ENCODE measurements at regions not wholly inside any gene's neighbourhood (a gene's known extent, or its start where the extent isn't known, plus 50 kb on each side); places are given as distances from the start of the nearest gene placed in this dataset.
"Not testable (repeated sequence)": the region's sequence is repeated elsewhere in the genome, so short reads cannot be mapped to it uniquely, and the experiment has no call there.

GRCh38 chr1:149211757-149212420 lies 108.5 kb upstream of the NBPF9 start:
- H3K4me1 ChIP-seq (ENCODE audit: control insufficient read depth, low read depth, low read length); H3K9ac ChIP-seq (ENCODE audit: low read length); H3K4me3 ChIP-seq (ENCODE audit: low read length); H3K36me3 ChIP-seq (ENCODE audit: control insufficient read depth, low read depth, low read length); H3K27me3 ChIP-seq (ENCODE audit: control insufficient read depth, insufficient read depth, low read length); H3K9me3 ChIP-seq (ENCODE audit: control insufficient read depth, low read depth, low read length); H3K27ac ChIP-seq (ENCODE audit: low read length): not testable (repeated sequence)

- H3K36me3 ChIP-seq (ENCODE audit: control insufficient read depth, low read depth, low read length); H3K27ac ChIP-seq (ENCODE audit: low read length): not testable (repeated sequence)
Observed at GRCh38 chr1:149212946-149213345, 109.6 kb upstream of the NBPF9 start.

GRCh38 chr1:149213673-149214072 lies 110.3 kb upstream of the NBPF9 start:
- H3K27ac ChIP-seq (ENCODE audit: low read length); H3K9me3 ChIP-seq (ENCODE audit: control insufficient read depth, low read depth, low read length); H3K4me1 ChIP-seq (ENCODE audit: control insufficient read depth, low read depth, low read length); H3K27me3 ChIP-seq (ENCODE audit: control insufficient read depth, insufficient read depth, low read length); H3K36me3 ChIP-seq (ENCODE audit: control insufficient read depth, low read depth, low read length); H3K4me3 ChIP-seq (ENCODE audit: low read length); H3K9ac ChIP-seq (ENCODE audit: low read length): not testable (repeated sequence)

More at GRCh38 chr1:149212946-149213345, 109.6 kb upstream of the NBPF9 start:
- H3K27me3 ChIP-seq (ENCODE audit: control insufficient read depth, insufficient read depth, low read length); H3K9ac ChIP-seq (ENCODE audit: low read length); H3K4me1 ChIP-seq (ENCODE audit: control insufficient read depth, low read depth, low read length); H3K9me3 ChIP-seq (ENCODE audit: control insufficient read depth, low read depth, low read length); H3K4me3 ChIP-seq (ENCODE audit: low read length): not testable (repeated sequence)

DNA sequence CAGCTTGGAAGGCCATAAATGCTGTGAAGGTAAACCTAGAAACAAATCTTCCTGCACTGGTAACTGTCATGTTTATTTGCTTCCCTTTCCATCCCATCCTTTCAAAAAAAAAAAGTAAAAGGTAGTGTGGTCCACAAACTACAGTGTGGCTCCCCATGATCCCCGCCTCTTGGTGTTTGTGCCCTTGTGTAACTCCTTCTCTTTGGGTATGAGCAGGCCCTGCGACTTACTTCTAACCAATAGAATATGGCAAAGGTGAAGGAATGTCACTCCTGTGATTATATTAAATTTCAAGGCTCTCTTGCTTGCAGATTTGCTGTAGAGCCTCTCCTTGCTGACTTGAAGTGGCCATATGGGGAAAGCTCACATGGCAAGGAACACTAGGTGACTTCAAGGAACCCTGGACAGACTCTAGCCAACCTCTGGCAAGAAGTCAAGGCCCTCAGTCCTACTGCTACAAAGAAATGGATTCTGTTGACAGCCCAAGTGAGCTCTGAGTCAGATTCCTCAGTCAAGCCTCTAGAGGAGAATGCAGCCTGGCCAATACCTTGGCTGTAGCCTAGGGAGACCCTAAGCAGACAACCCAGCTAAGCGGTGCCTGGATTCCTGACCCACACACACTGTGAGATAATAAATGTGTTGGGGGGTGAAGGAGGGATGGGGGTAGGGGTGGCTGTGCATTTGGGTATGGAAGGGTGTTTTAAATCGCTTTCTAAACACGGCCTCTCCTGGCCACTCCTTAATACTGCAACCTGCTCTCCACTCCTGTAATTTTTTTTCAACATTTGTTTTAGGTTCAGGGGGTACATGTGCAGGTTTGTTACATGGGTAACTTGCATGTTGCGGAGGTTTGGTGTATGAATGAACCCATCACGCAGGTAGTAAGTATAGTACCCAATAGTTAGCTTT lies 115.0 kb upstream of the NBPF9 start:
- H3K36me3 ChIP-seq (ENCODE audit: control insufficient read depth, low read depth, low read length); H3K27ac ChIP-seq (ENCODE audit: low read length); H3K9me3 ChIP-seq (ENCODE audit: control insufficient read depth, low read depth, low read length); H3K27me3 ChIP-seq (ENCODE audit: control insufficient read depth, insufficient read depth, low read length); H3K9ac ChIP-seq (ENCODE audit: low read length); H3K4me1 ChIP-seq (ENCODE audit: control insufficient read depth, low read depth, low read length); H3K4me3 ChIP-seq (ENCODE audit: low read length): not testable (repeated sequence)

DNA sequence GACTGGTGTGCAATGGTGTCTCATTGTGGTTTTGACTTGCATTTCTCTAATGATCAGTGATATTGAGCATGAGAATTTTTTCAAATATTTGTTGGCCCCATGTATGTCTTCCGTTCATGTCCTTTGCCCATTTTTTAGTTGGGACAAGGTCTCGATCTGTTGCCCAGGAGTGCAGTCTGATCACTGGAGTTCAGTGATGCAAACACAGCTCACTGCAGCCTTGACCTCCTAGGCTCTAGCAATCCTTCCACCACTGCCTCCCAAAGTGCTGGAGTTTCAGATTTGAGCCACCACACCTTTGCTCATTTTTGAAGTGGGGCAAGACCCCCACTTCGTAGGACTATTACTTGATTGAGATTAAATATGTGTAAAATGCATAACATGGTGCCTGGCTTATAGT lies 116.2 kb upstream of the NBPF9 start:
- not testable (repeated sequence) for H3K27ac ChIP-seq (ENCODE audit: low read length); H3K27me3 ChIP-seq (ENCODE audit: control insufficient read depth, insufficient read depth, low read length); H3K9me3 ChIP-seq (ENCODE audit: control insufficient read depth, low read depth, low read length); H3K4me3 ChIP-seq (ENCODE audit: low read length); H3K36me3 ChIP-seq (ENCODE audit: control insufficient read depth, low read depth, low read length); H3K4me1 ChIP-seq (ENCODE audit: control insufficient read depth, low read depth, low read length); H3K9ac ChIP-seq (ENCODE audit: low read length)

DNA sequence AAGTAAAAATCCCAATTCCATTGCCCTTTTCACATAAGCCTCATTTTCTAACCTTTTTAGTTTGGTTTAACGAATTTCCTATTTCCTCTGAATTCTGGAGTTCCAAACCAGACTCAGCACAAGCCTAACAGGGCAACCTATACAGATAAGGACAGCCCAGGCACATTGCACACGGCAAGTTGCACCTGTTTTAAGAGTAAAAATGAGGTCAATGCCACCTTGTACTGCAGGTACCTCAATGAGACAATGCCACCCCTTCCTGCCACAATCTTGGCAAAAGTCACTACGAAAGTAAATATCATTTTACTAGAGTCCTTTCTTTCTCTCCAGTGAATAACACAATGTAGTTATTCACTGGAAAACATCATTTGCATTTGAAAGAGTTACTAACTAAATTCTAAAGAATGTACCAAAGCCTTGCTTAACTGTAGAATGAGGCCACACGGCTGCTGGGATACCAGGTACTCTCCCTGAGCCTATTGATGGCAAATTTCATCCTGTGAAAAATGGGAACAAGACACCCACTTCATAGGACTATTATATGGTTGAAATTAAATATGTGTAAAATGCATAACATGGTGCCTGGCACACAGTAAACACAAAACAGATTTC lies 117.2 kb upstream of the NBPF9 start:
- H3K4me3 ChIP-seq (ENCODE audit: low read length); H3K36me3 ChIP-seq (ENCODE audit: control insufficient read depth, low read depth, low read length); H3K4me1 ChIP-seq (ENCODE audit: control insufficient read depth, low read depth, low read length); H3K9ac ChIP-seq (ENCODE audit: low read length); H3K27ac ChIP-seq (ENCODE audit: low read length); H3K9me3 ChIP-seq (ENCODE audit: control insufficient read depth, low read depth, low read length); H3K27me3 ChIP-seq (ENCODE audit: control insufficient read depth, insufficient read depth, low read length): not testable (repeated sequence)

DNA sequence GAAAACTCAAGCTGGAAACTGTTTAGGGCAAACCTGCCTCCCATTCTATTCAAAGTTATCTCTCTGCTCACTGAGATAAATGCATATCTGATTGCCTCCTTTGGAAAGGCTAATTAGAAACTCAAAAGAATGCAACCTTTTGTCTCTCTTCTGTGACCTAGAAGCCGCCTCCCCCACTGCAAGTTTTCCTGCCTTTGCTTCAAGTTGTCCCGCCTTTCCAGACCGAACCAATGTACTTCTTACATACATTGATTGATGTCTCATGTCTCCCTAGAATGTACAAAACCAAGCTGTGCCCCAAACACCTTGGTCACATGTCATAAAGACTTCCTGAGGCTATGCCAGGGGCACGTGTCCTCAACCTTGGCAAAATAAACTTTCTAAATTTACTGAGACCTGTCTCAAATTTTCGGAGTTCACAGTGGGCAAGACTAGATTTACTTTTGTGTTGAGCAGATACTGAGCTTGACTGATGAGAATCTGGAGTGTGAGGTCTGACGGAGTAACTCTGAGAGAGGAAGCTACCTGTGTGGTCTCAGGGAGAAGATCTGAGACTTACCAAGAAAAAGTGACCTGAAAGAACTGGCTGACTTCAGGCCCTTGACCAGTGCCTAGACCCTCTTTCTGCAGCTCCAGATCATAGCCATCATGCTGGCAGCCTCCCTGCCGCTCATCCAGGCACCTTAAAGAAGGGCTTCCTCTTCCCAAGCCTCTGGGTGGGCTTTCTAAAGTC lies 124.7 kb upstream of the NBPF9 start:
- not testable (repeated sequence) for H3K4me1 ChIP-seq (ENCODE audit: control insufficient read depth, low read depth, low read length); H3K27me3 ChIP-seq (ENCODE audit: control insufficient read depth, insufficient read depth, low read length); H3K9me3 ChIP-seq (ENCODE audit: control insufficient read depth, low read depth, low read length); H3K36me3 ChIP-seq (ENCODE audit: control insufficient read depth, low read depth, low read length); H3K4me3 ChIP-seq (ENCODE audit: low read length); H3K27ac ChIP-seq (ENCODE audit: low read length); H3K9ac ChIP-seq (ENCODE audit: low read length)

DNA sequence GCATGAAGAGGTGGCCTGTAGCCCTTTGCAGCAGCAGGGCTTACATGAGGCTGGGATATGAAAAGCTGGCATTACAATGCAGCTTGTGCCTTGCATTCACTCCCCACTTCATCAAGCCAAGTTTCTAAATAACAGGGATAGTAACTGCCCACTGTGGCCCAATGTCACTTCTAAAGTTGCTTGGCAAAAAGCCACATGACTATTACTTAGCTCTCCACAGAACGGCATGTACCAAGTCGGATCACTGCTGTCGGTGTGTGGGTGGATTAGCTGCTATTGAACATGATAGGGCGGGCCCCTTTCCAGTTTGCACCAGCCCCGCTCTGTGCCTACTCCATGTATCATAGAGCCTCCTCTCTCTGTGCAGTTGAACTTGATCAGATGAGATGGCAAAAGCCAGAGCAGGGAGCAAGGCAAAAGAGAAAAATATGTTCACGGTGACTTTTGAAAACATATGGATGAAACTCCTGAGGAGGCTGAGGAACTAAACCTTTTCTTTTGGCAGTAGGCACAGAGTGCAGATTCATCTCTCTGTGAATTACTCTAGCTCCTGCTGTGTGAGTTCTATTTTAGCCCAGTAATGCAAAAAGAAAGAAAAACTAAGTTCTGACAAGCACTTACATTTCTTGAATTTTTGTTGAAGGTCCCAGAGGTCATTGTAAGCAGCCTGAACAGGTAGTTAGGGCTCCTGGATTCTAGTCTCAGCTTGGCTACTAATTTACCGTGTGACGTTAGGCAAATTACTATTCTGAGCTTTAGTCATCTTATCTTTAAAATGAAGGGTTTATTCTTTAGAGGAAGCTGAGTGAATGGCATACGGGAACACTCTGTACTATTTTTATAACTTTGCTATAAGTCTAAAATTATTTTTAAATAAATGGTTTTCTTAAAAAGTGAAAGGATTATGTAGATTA lies 125.6 kb upstream of the NBPF9 start:
- H3K36me3 ChIP-seq (ENCODE audit: control insufficient read depth, low read depth, low read length); H3K9ac ChIP-seq (ENCODE audit: low read length); H3K4me3 ChIP-seq (ENCODE audit: low read length); H3K27ac ChIP-seq (ENCODE audit: low read length); H3K27me3 ChIP-seq (ENCODE audit: control insufficient read depth, insufficient read depth, low read length); H3K9me3 ChIP-seq (ENCODE audit: control insufficient read depth, low read depth, low read length); H3K4me1 ChIP-seq (ENCODE audit: control insufficient read depth, low read depth, low read length): not testable (repeated sequence)

DNA sequence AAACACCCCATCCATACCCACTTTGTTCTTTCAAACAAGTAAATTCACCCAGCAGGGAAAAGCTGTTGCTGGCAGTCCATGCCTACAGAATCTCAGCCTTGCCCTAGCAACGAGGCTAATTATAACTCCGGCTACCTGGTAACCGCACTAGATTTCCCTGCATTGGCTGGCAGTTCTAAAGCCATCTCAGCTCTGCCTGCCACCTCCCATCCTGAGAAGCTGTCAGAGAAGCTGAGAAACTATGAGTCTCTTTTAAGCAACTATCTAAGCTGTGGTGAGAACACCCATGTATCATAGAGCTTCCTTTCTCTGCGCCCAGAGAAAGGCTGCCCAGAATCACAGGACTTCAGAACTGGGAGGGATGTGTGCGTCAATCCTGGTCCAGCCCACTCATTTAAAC lies 126.5 kb upstream of the NBPF9 start:
- H3K36me3 ChIP-seq (ENCODE audit: control insufficient read depth, low read depth, low read length); H3K4me3 ChIP-seq (ENCODE audit: low read length); H3K27ac ChIP-seq (ENCODE audit: low read length); H3K4me1 ChIP-seq (ENCODE audit: control insufficient read depth, low read depth, low read length); H3K9me3 ChIP-seq (ENCODE audit: control insufficient read depth, low read depth, low read length); H3K9ac ChIP-seq (ENCODE audit: low read length); H3K27me3 ChIP-seq (ENCODE audit: control insufficient read depth, insufficient read depth, low read length): not testable (repeated sequence)

DNA sequence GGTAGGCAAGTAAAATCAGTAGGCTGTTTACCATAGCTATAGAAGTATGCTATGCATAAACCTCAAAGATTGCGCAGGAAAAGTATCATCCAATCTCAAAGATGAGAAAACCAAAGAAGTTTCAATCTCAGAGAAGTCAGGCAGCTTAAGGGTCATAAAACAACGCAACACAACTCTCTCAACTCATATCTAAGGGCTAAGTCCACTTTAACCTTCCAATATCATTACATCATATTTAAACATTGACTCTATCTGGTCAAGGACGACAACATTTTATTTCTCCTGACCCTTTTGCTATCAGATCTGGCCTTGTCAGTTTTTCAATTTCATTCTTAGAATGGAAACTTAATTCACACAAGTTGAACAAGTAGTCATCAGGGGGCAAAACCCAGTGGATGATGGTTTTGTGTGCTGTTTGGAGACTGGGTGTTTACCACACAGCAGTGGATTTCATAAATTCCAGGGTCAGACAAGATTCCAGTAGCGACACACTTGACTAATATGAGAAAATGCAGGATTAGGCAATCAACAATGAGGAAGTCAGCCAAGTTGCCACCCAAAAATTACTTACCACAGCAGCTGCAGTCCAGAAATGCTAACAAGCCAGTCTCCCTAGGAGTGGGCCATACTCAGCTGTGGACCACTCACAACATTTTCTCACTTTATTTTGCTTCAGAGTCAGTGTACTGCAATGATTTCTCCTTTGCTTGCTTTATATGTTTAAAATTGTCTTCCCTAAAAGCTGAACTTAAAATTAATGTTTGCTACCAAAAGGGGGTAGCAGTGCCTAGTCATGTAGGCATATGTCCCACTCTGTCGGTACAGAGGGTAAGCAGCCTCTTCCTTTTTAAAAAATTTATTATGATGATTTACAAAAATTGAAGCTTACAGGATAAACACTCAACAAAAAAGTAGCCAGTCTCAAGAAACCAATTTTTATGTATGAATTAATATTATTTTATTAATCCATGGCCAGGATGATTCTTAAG lies 131.9 kb upstream of the NBPF9 start:
- H3K36me3 ChIP-seq (ENCODE audit: control insufficient read depth, low read depth, low read length); H3K9ac ChIP-seq (ENCODE audit: low read length); H3K27me3 ChIP-seq (ENCODE audit: control insufficient read depth, insufficient read depth, low read length); H3K9me3 ChIP-seq (ENCODE audit: control insufficient read depth, low read depth, low read length); H3K4me3 ChIP-seq (ENCODE audit: low read length); H3K4me1 ChIP-seq (ENCODE audit: control insufficient read depth, low read depth, low read length); H3K27ac ChIP-seq (ENCODE audit: low read length): not testable (repeated sequence)

Measured in iPS-18a (cell line).